ENCODE measurements at regions not wholly inside any gene's neighbourhood (a gene's known extent, or its start where the extent isn't known, plus 50 kb on each side); places are given as distances from the start of the nearest gene placed in this dataset.

- Histone ChIP-seq H3K27ac (ENCODE audit: low read depth, low read length) (no peak overlapping the region), H3K79me2 (ENCODE audit: control insufficient read depth in 1 of 2, insufficient read depth in 2 of 2, low read length in 2 of 2) (0 out of 4 replicates have a peak, but pooled peaks cover 0 to 3% of the 10 kb centered on the region in 2 experiments), H2BK20ac (ENCODE audit: low read length) (0 out of 2 replicates have a peak overlapping the region, but pooled peaks have one; percentile 3), H3K56ac (replicated peaks; ENCODE audit: insufficient read length, low read depth, low read length) (peak overlapping the region; percentile 66), H3K18ac (ENCODE audit: extremely low read depth, low read length) (no peak overlapping the region), H3K36me3 (ENCODE audit: control insufficient read depth in 2 of 4, insufficient read depth in 4 of 4, low read length in 3 of 4) (no peaks in the 10 kb centered on the region; a peak in 1 of 8 replicates), H3K4me1 (replicated peaks in 1 of 4; ENCODE audit: control insufficient read depth in 3 of 4, insufficient read depth in 4 of 4, low read length in 3 of 4) (peaks cover 2 to 11% (median 3%) of the 10 kb centered on the region in 4 experiments; a peak in 4 of 7 replicates), H3K14ac (ENCODE audit: insufficient read length) (no peak overlapping the region), H3K4me3 (ENCODE audit: extremely low read depth in 1 of 4, insufficient read depth in 2 of 4, low read depth in 3 of 4, low read length in 4 of 4) (no peak overlapping the region), H4K20me1 (replicated peaks in 1 of 2; ENCODE audit: control insufficient read depth in 1 of 2, insufficient read depth in 2 of 2, low read length in 2 of 2) (peaks cover 0 to 8% of the 10 kb centered on the region in 2 experiments), H3K79me1 (ENCODE audit: low read depth, low read length) (no peaks in the 10 kb centered on the region), H3K23ac (ENCODE audit: insufficient read length) (no peak overlapping the region), H4K8ac (ENCODE audit: extremely low read depth, insufficient read depth, low read length) (no peak overlapping the region), H2AFZ (ENCODE audit: low read length) (no peak overlapping the region), H3K9ac (replicated peaks in 1 of 4; ENCODE audit: extremely low read depth in 1 of 4, low read depth in 3 of 4, low read length in 3 of 4) (peak overlapping the region in 1 of 4 experiments; percentile 32; a peak in 1 of 7 replicates), H3K9me3 (ENCODE audit: insufficient read depth in 2 of 2, low read depth in 1 of 2, low read length in 1 of 2) (no peaks in the 10 kb centered on the region), H3K27me3 (replicated peaks in 1 of 4; ENCODE audit: control insufficient read depth in 3 of 4, extremely low read depth in 1 of 4, insufficient read depth in 3 of 4, low read length in 3 of 4) (no peaks in the 10 kb centered on the region; a peak in 1 of 7 replicates), H2BK15ac (ENCODE audit: low read length) (peak overlapping the region; percentile 89), H2BK120ac (replicated peaks; ENCODE audit: low read depth, low read length) (no peak overlapping the region), H4K5ac (ENCODE audit: insufficient read length, low read depth, low read length) (no peak overlapping the region), H3K23me2 (ENCODE audit: low read depth, low read length) (peaks cover 12% of the 10 kb centered on the region; the same call in 1 of the 2 replicates), H2BK5ac (ENCODE audit: low read depth, low read length) (peak overlapping the region; percentile 63; the same call in 1 of the 2 replicates), H3K4ac (replicated peaks; ENCODE audit: insufficient read length, low read depth, low read length) (peak overlapping the region; percentile 87), H2BK12ac (ENCODE audit: low read depth, low read length) (peak overlapping the region; percentile 98), H3K4me2 (ENCODE audit: insufficient read depth in 1 of 2, low read depth in 2 of 2, low read length in 2 of 2) (no peak overlapping the region), H2AK5ac (ENCODE audit: low read depth, low read length) (peak overlapping the region; percentile 98), H4K91ac (replicated peaks; ENCODE audit: insufficient read length, low read length) (peak overlapping the region; percentile 79)
- POLR2A ChIA-PET (ENCODE audit: partially characterized antibody) = interaction anchor here (1.2 to 1.5 kb wide), 2 partner anchors 10 to 14 kb away, joined by 8 read pairs; no protein-coding TSS in a partner anchor
- 92% methylated on average over 6 of the region's 6 CpGs; no CpG with 5 or more reads in 1 of the 2 experiments for WGBS, 2 experiments (ENCODE audit: extremely low coverage in 1 of 2, insufficient coverage in 1 of 2, insufficient read length in 1 of 2, insufficient replicate concordance in 2 of 2, low coverage in 1 of 2, low lambda C conversion rate in 2 of 2, missing lambda C conversion rate in 1 of 2)
- CTCF ChIA-PET (ENCODE audit: partially characterized antibody) = interaction anchor here (0.6 to 1.2 kb wide), 3 partner anchors 13 to 287 kb away, joined by 3 to 5 read pairs (median 4); no protein-coding TSS in a partner anchor
- DNase-seq (ENCODE audit: low read depth in 1 of 2, low spot score in 2 of 2) = no peak
- no peak for FAIRE-seq
- TF ChIP-seq YY1 (IDR thresholded peaks at IDR 0.05; ENCODE audit: low read depth, low read length) (no peak), POLR2A (IDR thresholded peaks at IDR 0.05; ENCODE audit: control extremely low read depth in 1 of 2, low read depth in 2 of 2, low read length in 2 of 2) (no peak), EP300 (IDR thresholded peaks at IDR 0.05; ENCODE audit: borderline replicate concordance in 1 of 2, low read depth in 2 of 2, low read length in 2 of 2) (no peak), TBP (IDR thresholded peaks at IDR 0.05; ENCODE audit: low read depth, low read length) (no peak), BRCA1 (IDR thresholded peaks at IDR 0.05; ENCODE audit: low read depth, low read length) (no peak), RXRA (IDR thresholded peaks at IDR 0.05; ENCODE audit: insufficient read depth, low read depth, low read length) (no peak), NRF1 (IDR thresholded peaks at IDR 0.05; ENCODE audit: low read depth, low read length) (no peak)
These were observed 139.9 kb downstream of the MRM1 start for GRCh38 chr17:36741019-36741902.
